T-helper 2 cell treated with Interferon-gamma antibody and Interleukin-4, amounts not matched to agents 100 ng/mL and 5 ng/mL, for 36 hours (primary cell): ENCODE measurements at regions not wholly inside any gene's neighbourhood (a gene's known extent, or its start where the extent isn't known, plus 50 kb on each side); places are given as distances from the start of the nearest gene placed in this dataset.

Experiments used
- intact Hi-C: fragments of 100-400 bp; cut with micrococcal nuclease; formaldehyde crosslinking; loops from one replicate; pipeline ENCODE4 v1.15.1; 2023

DNA sequence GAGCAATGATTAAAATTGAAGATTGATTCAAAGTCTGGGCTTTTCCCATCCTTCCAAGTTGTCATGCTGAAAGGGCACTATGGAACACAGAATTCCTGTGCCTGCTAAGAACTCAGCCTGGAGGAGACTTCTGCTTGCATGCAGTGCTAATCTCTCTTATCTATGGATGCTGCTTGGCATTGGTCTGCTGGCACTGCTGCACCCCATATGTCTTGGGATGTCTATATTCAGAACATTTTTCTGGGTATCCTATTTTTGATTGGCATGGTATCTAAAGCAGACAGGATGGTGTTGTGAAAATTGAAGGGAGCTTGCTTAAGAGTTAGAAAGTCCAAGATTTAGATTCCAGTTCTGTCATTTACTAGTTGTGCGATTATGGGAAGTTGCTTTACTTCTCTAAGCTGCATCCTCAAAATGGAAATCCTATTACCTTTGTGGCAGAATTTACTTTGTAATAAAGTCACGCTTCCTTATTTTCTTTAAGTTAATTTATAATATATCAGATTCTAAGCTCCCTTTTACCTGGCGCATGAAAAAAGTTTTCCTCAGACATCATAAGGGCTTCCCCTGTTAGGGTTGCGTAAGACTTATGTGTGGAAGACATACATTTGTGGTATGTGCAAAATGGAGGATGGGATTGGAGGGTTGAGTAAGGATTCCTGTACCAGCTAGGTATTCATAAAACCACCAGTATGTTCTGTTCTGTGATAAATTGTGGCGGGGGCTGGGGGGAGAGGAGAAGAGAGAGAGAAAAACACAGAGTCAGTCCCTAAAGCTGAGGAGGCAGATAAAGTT lies 254.0 kb downstream of the DMAC1 start:
- intact Hi-C loops, result no loop called here

DNA sequence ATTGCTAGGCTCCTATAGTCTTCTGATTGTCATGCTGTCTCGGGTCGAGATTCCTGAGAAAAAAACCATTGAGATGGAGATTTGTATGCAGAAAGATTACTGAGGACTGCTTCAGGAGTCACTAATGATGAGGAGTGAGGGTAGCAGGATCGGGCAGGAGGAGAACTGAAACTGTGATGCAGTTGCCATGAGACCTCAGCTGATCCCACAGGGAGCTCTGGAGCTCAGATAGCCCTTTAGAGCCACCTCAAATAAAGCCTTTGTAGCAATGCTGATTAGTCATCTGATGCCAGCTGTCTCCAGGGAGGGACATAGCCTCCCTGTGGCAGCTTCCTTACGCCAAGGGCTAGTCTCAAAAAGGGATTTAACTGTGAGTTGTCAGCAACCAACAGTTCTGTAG lies 256.9 kb downstream of the DMAC1 start:
- intact Hi-C loops, result no loop called here

DNA sequence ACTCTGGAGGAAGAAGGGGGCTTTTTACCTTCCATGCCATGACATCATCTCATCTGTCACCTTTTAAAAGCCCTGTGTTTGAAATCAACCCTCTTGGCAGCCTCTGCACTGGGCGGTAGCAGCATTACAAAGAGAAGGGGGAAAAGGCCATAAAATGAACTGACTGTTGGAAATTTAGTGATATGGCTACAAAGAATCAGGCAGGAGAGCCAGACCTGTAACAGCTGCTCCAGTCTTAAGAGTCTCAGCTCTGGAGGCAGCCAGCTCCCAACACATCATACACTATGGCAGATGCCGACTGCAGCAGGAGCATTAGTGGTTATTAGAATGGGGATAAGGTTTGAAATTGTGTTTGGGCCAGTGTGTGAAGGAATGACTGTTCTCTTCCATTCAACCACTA lies 257.5 kb downstream of the DMAC1 start:
- intact Hi-C loops, result no loop called here

DNA sequence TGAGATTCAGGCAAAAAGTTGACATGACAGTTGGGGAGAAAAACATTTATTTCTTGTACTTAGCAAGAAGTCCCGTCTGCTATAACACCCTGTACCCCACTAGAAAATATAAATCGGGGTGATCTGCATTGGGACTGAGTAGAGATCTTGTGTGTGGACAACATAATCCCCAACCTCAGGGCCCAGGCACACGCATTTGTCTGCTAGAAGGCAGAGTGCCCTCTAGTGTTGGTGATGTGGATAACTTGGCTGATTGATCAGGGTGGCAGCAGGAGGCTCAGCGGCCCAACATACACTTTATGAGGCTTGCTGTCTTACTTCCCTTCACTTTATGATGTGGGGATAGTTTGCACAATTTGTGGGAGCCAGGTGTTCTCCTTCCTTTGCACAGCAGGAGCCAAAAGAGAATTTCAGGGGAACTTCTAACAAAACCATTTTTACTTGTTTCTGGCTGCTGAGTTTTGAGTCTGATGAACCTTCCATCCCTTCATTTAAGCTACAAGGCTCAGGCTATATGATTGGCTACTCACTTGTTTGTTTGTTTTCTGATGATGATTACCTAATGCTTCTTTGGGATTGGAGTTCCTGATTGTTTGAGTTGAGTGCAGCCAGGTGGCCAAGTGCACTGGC lies 263.2 kb downstream of the DMAC1 start:
- intact Hi-C loops, result loop anchor here (1.0 kb wide), 2 partner anchors 484 to 709 kb away; no protein-coding TSS in a partner anchor

- intact Hi-C loops, result loop anchor here (1.0 kb wide), 1 partner anchor 128 kb away; no protein-coding TSS in a partner anchor
Measured at GRCh38 chr9:7534211-7534935, 265.2 kb downstream of the DMAC1 start.

- intact Hi-C loops, result loop anchor here (1.0 kb wide), 1 partner anchor 127 kb away; no protein-coding TSS in a partner anchor
Measured at GRCh38 chr9:7533376-7534090, 266.0 kb downstream of the DMAC1 start.

- intact Hi-C loops, result no loop called here
Measured at GRCh38 chr9:7523426-7524043, 276.0 kb downstream of the DMAC1 start.

DNA sequence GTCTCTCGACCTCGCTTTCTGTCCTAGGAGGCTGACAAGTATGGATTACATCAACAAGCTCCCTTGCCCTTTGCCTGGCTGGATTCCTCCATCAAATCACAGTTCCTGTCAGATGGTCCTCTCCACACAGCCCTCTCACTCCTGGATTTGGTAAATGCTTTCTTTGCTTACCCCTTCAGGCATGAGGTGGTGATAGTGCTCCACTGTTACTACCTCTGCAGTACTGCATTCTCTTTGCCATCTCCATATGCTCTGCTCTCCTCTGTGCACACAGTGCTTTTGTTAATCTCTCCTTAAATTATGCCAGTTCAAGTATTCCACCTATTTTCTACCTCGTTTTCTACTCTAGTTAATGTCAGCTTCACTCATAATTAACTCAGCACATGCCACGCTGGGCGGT lies 279.2 kb downstream of the DMAC1 start:
- intact Hi-C loops, result no loop called here

DNA sequence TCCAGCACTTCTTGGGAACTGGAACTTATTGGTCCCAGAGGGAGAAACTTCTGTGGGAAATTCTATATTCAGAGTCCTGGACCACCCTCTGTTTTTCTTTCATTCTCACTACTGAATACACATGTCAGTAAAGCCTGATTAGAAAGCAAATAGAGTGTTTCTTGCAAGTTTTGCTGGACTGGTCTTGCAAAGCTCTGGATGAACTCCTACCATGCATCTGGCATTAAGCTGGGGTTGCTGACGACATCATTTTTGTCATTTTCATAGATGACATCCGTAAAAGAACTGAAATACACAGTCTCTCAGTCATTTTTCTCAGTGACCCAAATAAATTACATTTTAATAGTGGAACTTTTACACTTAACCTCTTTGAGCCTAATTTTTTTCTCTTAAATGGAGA lies 283.2 kb downstream of the DMAC1 start:
- intact Hi-C loops, result no loop called here

- intact Hi-C loops, result no loop called here
Measured at GRCh38 chr9:7510199-7510598, 289.4 kb downstream of the DMAC1 start.

DNA sequence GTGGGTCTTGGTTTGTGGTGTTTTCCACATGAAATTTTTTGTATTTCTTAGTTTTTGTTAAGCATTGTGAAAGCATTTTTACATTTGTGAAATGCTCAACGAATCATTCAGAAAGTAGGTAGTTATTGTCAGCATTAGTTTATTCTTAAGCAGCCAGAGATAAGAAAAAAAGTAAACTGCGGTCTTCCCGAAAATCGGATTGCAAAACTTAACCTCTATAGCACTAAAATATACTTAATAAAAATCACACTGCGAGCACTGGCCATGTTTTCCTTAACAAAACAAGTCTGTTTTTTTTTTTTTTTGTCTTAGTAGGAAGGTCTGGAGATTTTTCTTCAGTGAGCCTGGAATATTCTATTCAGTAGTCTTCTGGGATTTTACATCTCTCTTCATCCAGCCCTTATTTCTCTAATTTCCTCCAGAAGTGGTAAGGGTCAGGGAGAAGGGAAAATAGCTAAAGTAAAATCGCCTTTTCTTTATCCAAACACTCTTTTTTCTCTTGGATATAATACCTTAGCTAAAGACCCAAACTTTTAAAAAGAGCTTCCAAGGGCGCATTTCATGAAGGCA lies 289.9 kb downstream of the DMAC1 start:
- intact Hi-C loops, result no loop called here

GRCh38 chr9:7508516-7508915 lies 291.1 kb downstream of the DMAC1 start:
- intact Hi-C loops, result no loop called here

GRCh38 chr9:7507566-7508270 lies 291.9 kb downstream of the DMAC1 start:
- intact Hi-C loops, result no loop called here

- intact Hi-C loops, result no loop called here
Measured at GRCh38 chr9:7507026-7507425, 292.6 kb downstream of the DMAC1 start.

GRCh38 chr9:7500521-7500920 lies 299.1 kb downstream of the DMAC1 start:
- intact Hi-C loops, result no loop called here

DNA sequence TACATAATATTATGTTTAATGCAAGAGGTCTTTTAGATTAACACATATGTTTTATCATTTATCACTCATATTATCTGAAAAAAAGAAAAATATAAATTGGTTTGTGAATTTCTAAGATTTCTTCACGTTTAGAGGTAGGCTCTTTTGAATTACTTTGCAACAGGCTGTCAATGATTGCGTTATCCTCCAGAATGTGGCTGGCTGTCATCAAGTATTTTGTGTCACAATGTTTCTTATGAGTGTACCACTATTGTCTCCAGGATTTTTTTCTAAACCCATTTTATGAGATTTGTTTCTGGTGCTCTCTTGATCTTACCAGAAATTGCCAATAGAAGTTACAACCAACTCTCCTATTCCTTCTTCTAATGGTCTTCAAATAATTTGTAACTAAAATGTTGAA lies 307.9 kb downstream of the DMAC1 start:
- intact Hi-C loops, result no loop called here

- intact Hi-C loops, result no loop called here
Measured at GRCh38 chr9:7490317-7491108, 309.1 kb downstream of the DMAC1 start.

DNA sequence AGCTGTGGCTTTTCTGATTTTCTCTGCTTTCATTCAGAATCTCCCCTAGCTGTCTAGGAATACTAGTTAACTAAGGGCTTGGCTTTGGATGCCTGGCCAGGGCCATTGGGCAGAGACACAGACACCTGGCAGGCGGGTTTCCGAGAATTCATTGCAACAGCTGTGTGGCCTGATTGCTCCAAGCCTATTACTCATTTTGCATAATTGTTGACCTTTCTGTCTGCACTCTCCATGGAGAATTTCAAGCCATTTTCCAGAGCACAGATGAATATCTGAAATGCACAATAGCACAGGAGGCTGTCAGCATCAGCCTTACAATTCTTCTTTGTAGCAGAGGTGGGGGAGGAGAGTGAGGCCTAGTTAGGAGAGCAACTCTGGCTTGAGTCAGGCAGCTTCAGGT lies 310.5 kb downstream of the DMAC1 start:
- intact Hi-C loops, result no loop called here

DNA sequence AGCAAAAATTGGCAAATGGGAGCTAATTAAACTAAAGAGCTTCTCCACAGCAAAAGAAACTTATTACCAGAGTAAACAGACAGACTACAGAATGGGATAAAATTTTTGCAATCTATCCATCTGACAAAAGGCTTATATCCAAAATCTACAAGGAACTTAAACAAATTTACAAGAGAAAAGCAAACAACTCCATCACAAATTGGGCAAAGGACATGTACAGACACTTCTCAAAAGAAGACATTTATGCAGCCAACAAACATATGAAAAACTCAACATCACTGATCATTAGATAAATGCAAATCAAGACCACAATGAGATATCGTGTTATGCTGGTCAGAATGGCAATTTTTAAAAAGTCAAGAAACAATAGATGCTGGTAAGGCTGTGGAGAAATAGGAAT lies 315.6 kb downstream of the DMAC1 start:
- intact Hi-C loops, result loop anchor here (5.0 kb wide), 1 partner anchor 47 kb away; no protein-coding TSS in a partner anchor
